PC-3 (cell line): ENCODE measurements at regions not wholly inside any gene's neighbourhood (a gene's known extent, or its start where the extent isn't known, plus 50 kb on each side); places are given as distances from the start of the nearest gene placed in this dataset.
A peak's percentile ranks its signal among the peaks of the same experiment; 100 is the strongest.

Source experiments
- ATAC-seq: fragments of 200-7000 bp; cut with Tn5 transposase; 2 replicates; pipeline ENCODE4 v1.9.1; 2020; ENCODE audit warnings: mild to moderate bottlenecking, moderate library complexity
- BruUV-seq: library from RNA; stranded (reverse); fragments of 400-500 nt; replicated peaks from 2 replicates; lab custom pipeline; 2021; lab: Mats Ljungman, UMichigan
- CTCF ChIA-PET: fragments of 300-600 bp; sonication (Branson Sonifier 250); formaldehyde crosslinking; loops from one replicate; lab custom pipeline; 2022; ENCODE audit warnings: antibody characterized with exemption; lab: Charles Lee
- POLR2A ChIA-PET: fragments of 300-600 bp; sonication (Branson Sonifier 250); formaldehyde crosslinking; loops from one replicate; lab custom pipeline; 2022; ENCODE audit warnings: antibody characterized with exemption; ENCODE audit not compliant: unreplicated experiment; lab: Charles Lee
- DNase-seq: peaks from one replicate; pipeline ENCODE4 v3.0.0-alpha.2; 2015
- H2AFZ ChIP-seq: fragments of 300-600 bp; sonication (generic); 2 replicates; pipeline ENCODE4 v1.6.0; 2016; ENCODE audit warnings: antibody characterized with exemption, low read length
- H3F3A ChIP-seq: fragments of 300-600 bp; sonication (generic); one replicate; pipeline ENCODE4 v1.6.0; 2017; ENCODE audit warnings: antibody characterized with exemption, low read length, control low read depth, mild to moderate bottlenecking; ENCODE audit not compliant: unreplicated experiment
- H3K27ac ChIP-seq: fragments of 300-600 bp; sonication (generic); 2 replicates; pipeline ENCODE4 v1.5.1; 2016; ENCODE audit warnings: mild to moderate bottlenecking, low read length
- H3K27me3 ChIP-seq: fragments of 300-600 bp; sonication (generic); 2 replicates; pipeline ENCODE4 v1.6.1; 2016; ENCODE audit warnings: low read length, mixed read lengths
- H3K36me3 ChIP-seq: fragments of 300-600 bp; sonication (generic); 2 replicates; pipeline ENCODE4 v1.6.1; 2016; ENCODE audit warnings: low read depth, mixed run types, low read length, mixed read lengths
- H3K4me1 ChIP-seq: fragments of 300-600 bp; sonication (generic); 2 replicates; pipeline ENCODE4 v1.5.1; 2016; ENCODE audit warnings: low read length; ENCODE audit not compliant: insufficient read depth
- H3K4me2 ChIP-seq: fragments of 300-600 bp; sonication (generic); 2 replicates; pipeline ENCODE4 v1.6.0; 2016; ENCODE audit warnings: low read length
- H3K4me3 ChIP-seq: fragments of 300-600 bp; sonication (generic); 2 replicates; pipeline ENCODE4 v1.5.1; 2016; ENCODE audit warnings: mild to moderate bottlenecking, low read length, mixed read lengths
- H3K79me2 ChIP-seq: fragments of 300-600 bp; sonication (generic); 2 replicates; pipeline ENCODE4 v1.6.1; 2017; ENCODE audit warnings: low read length, mixed read lengths
- H3K9ac ChIP-seq: fragments of 300-600 bp; sonication (generic); 2 replicates; pipeline ENCODE4 v1.6.0; 2016; ENCODE audit warnings: mild to moderate bottlenecking, low read length
- H3K9me2 ChIP-seq: fragments of 300-600 bp; sonication (generic); replicated peaks from 2 replicates; pipeline ENCODE4 v1.6.1; 2016; ENCODE audit warnings: mixed run types, low read length, mixed read lengths
- H3K9me3 ChIP-seq: fragments of 300-600 bp; sonication (generic); 2 replicates; pipeline ENCODE4 v1.6.1; 2016; ENCODE audit warnings: low read length, mixed read lengths
- H4K20me1 ChIP-seq: fragments of 300-600 bp; sonication (generic); 2 replicates; pipeline ENCODE4 v1.6.1; 2016; ENCODE audit warnings: low read length, mixed read lengths
- CTCF ChIP-seq: fragments of 300-600 bp; sonication (generic); conservative IDR thresholded peaks from 2 replicates; pipeline ENCODE4 v1.5.1; 2017; ENCODE audit warnings: antibody characterized with exemption, low read depth, mild to moderate bottlenecking, low read length
- EZH2 ChIP-seq: fragments of 300-600 bp; sonication (generic); IDR thresholded peaks from one replicate; pipeline ENCODE4 v1.6.1; 2017; ENCODE audit warnings: antibody characterized with exemption, mild to moderate bottlenecking, low read length; ENCODE audit not compliant: unreplicated experiment
- EZH2phosphoT487 ChIP-seq: fragments of 300-600 bp; sonication (generic); IDR thresholded peaks from 2 replicates; pipeline ENCODE4 v1.6.1; 2018; ENCODE audit warnings: mild to moderate bottlenecking, antibody characterized with exemption, low read length, borderline replicate concordance
- intact Hi-C: fragments of 100-400 bp; cut with micrococcal nuclease; formaldehyde crosslinking; loops from 2 replicates; pipeline ENCODE4 v1.9.0; 2023

- Histone ChIP-seq H3K36me3 (no peaks in the 10 kb centered on the region), H3K4me1 (0 out of 2 replicates have a peak, but pooled peaks cover 6% of the 10 kb centered on the region), H3K9ac (no peak overlapping the region), H3K27ac (no peak overlapping the region), H3K4me3 (no peak overlapping the region), H3K4me2 (peak overlapping the region; percentile 20; the same call in 1 of the 2 replicates), H4K20me1 (no peaks in the 10 kb centered on the region), H3K27me3 (no peaks in the 10 kb centered on the region), H3K79me2 (no peaks in the 10 kb centered on the region), H3K9me2 (no peaks in the 10 kb centered on the region), H2AFZ (no peak overlapping the region), H3F3A (no peaks in the 10 kb centered on the region), H3K9me3 (no peaks in the 10 kb centered on the region)
- no peak for ATAC-seq
- BruUV-seq, result no TSS peak
- CTCF ChIA-PET, result interaction anchor here (0.6 kb wide), 1 partner anchor 72 kb away, joined by 5 read pairs; no protein-coding TSS in a partner anchor
- TF ChIP-seq EZH2 (no peak), EZH2phosphoT487 (no peak), CTCF (no peak)
- peak; percentile 35 for DNase-seq
- intact Hi-C loops, result no loop called here
- POLR2A ChIA-PET, result no interaction called here
Observed at GRCh38 chr1:112807117-112807516, 92.0 kb upstream of the PPM1J start.

GRCh38 chr1:112806090-112806642 lies 91.0 kb upstream of the PPM1J start:
- BruUV-seq, result no TSS peak

More at GRCh38 chr1:112806090-112806642, 91.0 kb upstream of the PPM1J start:
- ATAC-seq (no peak), DNase-seq (no peak)
- H3K4me2 ChIP-seq, result no peak overlapping the region
- H3K27ac ChIP-seq, result no peak overlapping the region
- H3K4me3 ChIP-seq, result no peak overlapping the region
- intact Hi-C loops, result no loop called here
- no peak for TF ChIP-seq EZH2phosphoT487
- TF ChIP-seq EZH2, result no peak
- no peak for TF ChIP-seq CTCF
- H3K9me2 ChIP-seq, result no peaks in the 10 kb centered on the region
- no peaks in the 10 kb centered on the region for H3K36me3 ChIP-seq
- POLR2A ChIA-PET, result no interaction called here
- 0 out of 2 replicates have a peak, but pooled peaks cover 6% of the 10 kb centered on the region for H3K4me1 ChIP-seq
- CTCF ChIA-PET, result no interaction called here
- no peaks in the 10 kb centered on the region for H4K20me1 ChIP-seq
- H3K27me3 ChIP-seq, result no peaks in the 10 kb centered on the region
- H3K9me3 ChIP-seq, result no peaks in the 10 kb centered on the region
- no peak overlapping the region for H3K9ac ChIP-seq
- no peaks in the 10 kb centered on the region for H3K79me2 ChIP-seq
- no peak overlapping the region for H2AFZ ChIP-seq
- H3F3A ChIP-seq, result no peaks in the 10 kb centered on the region
